ENCODE measurements at regions not wholly inside any gene's neighbourhood (a gene's known extent, or its start where the extent isn't known, plus 50 kb on each side); places are given as distances from the start of the nearest gene placed in this dataset.

DNA sequence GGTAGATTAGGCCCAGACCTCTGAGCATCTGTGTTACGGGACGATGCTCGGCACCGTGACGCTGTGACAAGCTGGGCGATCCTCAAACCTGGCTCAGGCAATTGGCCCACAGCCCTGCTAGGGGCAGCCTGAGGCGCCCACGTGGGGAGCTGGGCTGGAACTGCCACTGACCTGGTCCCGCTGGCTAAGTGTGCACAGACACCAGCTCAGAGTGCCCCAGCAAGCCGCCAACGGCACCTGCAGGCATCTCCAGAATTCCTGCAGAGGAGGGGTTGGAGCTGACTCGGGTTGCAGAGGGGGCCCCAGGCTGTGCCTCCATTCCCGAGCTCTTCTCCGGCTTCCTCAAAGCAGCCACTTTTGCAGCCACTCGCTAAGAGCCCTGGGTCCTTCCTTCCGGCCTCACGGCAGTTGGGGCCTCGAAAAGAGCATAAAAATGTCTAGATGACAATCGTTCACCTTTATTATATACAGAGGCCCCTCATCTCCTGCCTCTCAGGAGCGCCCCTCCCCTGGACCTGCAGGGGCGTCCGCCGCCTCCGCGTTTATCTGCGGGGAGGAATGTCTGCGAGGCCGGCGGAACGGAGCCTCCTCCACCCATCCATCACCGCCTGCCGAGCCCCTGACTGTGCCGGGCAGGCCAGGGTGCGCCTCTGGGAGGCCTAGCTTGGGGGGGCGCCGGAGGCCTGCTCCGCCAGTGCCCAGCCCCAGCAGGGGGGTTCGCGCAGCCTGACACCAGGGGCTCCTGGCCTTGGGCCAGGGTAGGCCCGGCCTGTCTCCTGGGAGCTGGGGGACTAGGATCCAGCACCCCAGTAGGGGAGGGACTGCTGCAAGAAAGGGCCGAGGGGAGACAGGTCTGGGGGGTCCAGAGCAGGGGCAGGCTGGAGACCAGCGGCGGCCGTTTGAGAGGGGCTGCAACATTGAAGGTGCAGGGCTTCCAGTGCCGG is 144.9 kb downstream of the BARX1 start:
- TF ChIP-seq, protein P1, sequence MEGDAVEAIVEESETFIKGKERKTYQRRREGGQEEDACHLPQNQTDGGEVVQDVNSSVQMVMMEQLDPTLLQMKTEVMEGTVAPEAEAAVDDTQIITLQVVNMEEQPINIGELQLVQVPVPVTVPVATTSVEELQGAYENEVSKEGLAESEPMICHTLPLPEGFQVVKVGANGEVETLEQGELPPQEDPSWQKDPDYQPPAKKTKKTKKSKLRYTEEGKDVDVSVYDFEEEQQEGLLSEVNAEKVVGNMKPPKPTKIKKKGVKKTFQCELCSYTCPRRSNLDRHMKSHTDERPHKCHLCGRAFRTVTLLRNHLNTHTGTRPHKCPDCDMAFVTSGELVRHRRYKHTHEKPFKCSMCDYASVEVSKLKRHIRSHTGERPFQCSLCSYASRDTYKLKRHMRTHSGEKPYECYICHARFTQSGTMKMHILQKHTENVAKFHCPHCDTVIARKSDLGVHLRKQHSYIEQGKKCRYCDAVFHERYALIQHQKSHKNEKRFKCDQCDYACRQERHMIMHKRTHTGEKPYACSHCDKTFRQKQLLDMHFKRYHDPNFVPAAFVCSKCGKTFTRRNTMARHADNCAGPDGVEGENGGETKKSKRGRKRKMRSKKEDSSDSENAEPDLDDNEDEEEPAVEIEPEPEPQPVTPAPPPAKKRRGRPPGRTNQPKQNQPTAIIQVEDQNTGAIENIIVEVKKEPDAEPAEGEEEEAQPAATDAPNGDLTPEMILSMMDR (IDR thresholded peaks at IDR 0.05) = no peak
- TF ChIP-seq POLR2A (IDR thresholded peaks at IDR 0.05) = no peak
